Neural progenitor cell (in vitro differentiated cells): ENCODE measurements at regions not wholly inside any gene's neighbourhood (a gene's known extent, or its start where the extent isn't known, plus 50 kb on each side); places are given as distances from the start of the nearest gene placed in this dataset.

ENCODE experiments used
- DNase-seq: peaks from one replicate; pipeline ENCODE4 v3.0.0-alpha.2; 2016; ENCODE audit warnings: low spot score
- H2AFZ ChIP-seq: fragments of 200-600 bp; sonication (generic); replicated peaks from 2 replicates; pipeline ENCODE4 v1.6.1; 2016; ENCODE audit warnings: antibody characterized with exemption
- H3F3A ChIP-seq: fragments of 200-600 bp; sonication (generic); 2 replicates; pipeline ENCODE4 v1.6.1; 2016; ENCODE audit warnings: antibody characterized with exemption, low read depth
- H3K27ac ChIP-seq: fragments of 200-600 bp; sonication (generic); 2 replicates; pipeline ENCODE4 v1.5.1; 2016; ENCODE audit warnings: mild to moderate bottlenecking
- H3K27me3 ChIP-seq: fragments of 200-600 bp; sonication (generic); 2 replicates; pipeline ENCODE4 v1.6.1; 2016; ENCODE audit warnings: mild to moderate bottlenecking, moderate library complexity
- H3K36me3 ChIP-seq: fragments of 200-600 bp; sonication (generic); 2 replicates; pipeline ENCODE4 v1.5.1; 2016
- H3K4me1 ChIP-seq: fragments of 200-600 bp; sonication (generic); 2 replicates; pipeline ENCODE4 v1.6.1; 2016; ENCODE audit warnings: mixed run types
- H3K4me2 ChIP-seq: fragments of 200-600 bp; sonication (generic); 2 replicates; pipeline ENCODE4 v1.6.1; 2016
- H3K4me3 ChIP-seq: fragments of 200-600 bp; sonication (generic); 2 replicates; pipeline ENCODE4 v1.5.1; 2016
- H3K79me2 ChIP-seq: fragments of 200-600 bp; sonication (generic); 2 replicates; pipeline ENCODE4 v1.6.1; 2016; ENCODE audit warnings: low read depth
- H3K9ac ChIP-seq: fragments of 200-600 bp; sonication (generic); 2 replicates; pipeline ENCODE4 v1.6.1; 2016
- H3K9me3 ChIP-seq: fragments of 200-600 bp; sonication (generic); 2 replicates; pipeline ENCODE4 v1.5.1; 2016; ENCODE audit warnings: low read depth
- H4K20me1 ChIP-seq: fragments of 200-600 bp; sonication (generic); 2 replicates; pipeline ENCODE4 v1.6.1; 2016; ENCODE audit warnings: low read depth
- H3K27ac Mint-ChIP-seq: 3 replicates; pipeline ENCODE4 v1.8.0; 2021; ENCODE audit warnings: mixed read lengths
- H3K27me3 Mint-ChIP-seq: 2 replicates; pipeline ENCODE4 v1.8.0; 2022; ENCODE audit warnings: low read depth, mild to moderate bottlenecking, inconsistent platforms, moderate library complexity, mixed read lengths; ENCODE audit not compliant: insufficient read depth
- H3K36me3 Mint-ChIP-seq: 3 replicates; pipeline ENCODE4 v1.8.0; 2021; ENCODE audit warnings: mixed read lengths
- H3K4me1 Mint-ChIP-seq: 3 replicates; pipeline ENCODE4 v1.8.0; 2021; ENCODE audit warnings: mixed read lengths
- H3K4me3 Mint-ChIP-seq: 3 replicates; pipeline ENCODE4 v1.8.0; 2021; ENCODE audit warnings: mild to moderate bottlenecking, moderate library complexity, mixed read lengths
- H3K9me3 Mint-ChIP-seq: 3 replicates; pipeline ENCODE4 v1.8.0; 2020; ENCODE audit warnings: mixed read lengths
- CTCF ChIP-seq: fragments of 200-600 bp; sonication (generic); IDR thresholded peaks from 2 replicates; pipeline ENCODE4 v1.5.1; 2017; ENCODE audit warnings: antibody characterized with exemption, mild to moderate bottlenecking
- EZH2 ChIP-seq: fragments of 200-600 bp; sonication (generic); IDR thresholded peaks from 2 replicates; pipeline ENCODE4 v1.6.1; 2017; ENCODE audit warnings: antibody characterized with exemption, mild to moderate bottlenecking, moderate library complexity
- EZH2phosphoT487 ChIP-seq: fragments of 200-600 bp; sonication (generic); IDR thresholded peaks from 2 replicates; pipeline ENCODE4 v1.6.1; 2017; ENCODE audit warnings: antibody characterized with exemption

GRCh38 chr13:61824168-61824567, 408.5 kb upstream of the PCDH20 start:
- no peak overlapping the region for H3K27ac ChIP-seq
- H3K4me3 ChIP-seq = no peak overlapping the region
- H4K20me1 ChIP-seq = no peaks in the 10 kb centered on the region
- Mint-ChIP-seq H3K4me3 (no peak overlapping the region), H3K27ac (no peak overlapping the region), H3K4me1 (no peaks in the 10 kb centered on the region), H3K36me3 (no peaks in the 10 kb centered on the region), H3K9me3 (no peaks in the 10 kb centered on the region), H3K27me3 (no peaks in the 10 kb centered on the region)
- no peak overlapping the region for H2AFZ ChIP-seq
- no peak for DNase-seq
- H3K9me3 ChIP-seq = no peaks in the 10 kb centered on the region
- no peak overlapping the region for H3K9ac ChIP-seq
- no peak overlapping the region for H3K4me2 ChIP-seq
- no peaks in the 10 kb centered on the region for H3F3A ChIP-seq
- H3K27me3 ChIP-seq = no peaks in the 10 kb centered on the region
- H3K4me1 ChIP-seq = no peaks in the 10 kb centered on the region
- no peaks in the 10 kb centered on the region for H3K36me3 ChIP-seq
- TF ChIP-seq EZH2phosphoT487 (no peak), EZH2 (no peak), CTCF (no peak)
- no peaks in the 10 kb centered on the region for H3K79me2 ChIP-seq

GRCh38 chr13:61812286-61812685, 396.6 kb upstream of the PCDH20 start:
- Histone ChIP-seq H3K79me2 (no peaks in the 10 kb centered on the region), H3K9me3 (no peaks in the 10 kb centered on the region), H3K27me3 (no peaks in the 10 kb centered on the region), H3K9ac (no peak overlapping the region), H2AFZ (no peak overlapping the region), H3K4me2 (no peak overlapping the region), H3K27ac (no peak overlapping the region), H3K36me3 (no peaks in the 10 kb centered on the region), H3K4me3 (no peak overlapping the region), H3F3A (no peaks in the 10 kb centered on the region), H3K4me1 (no peaks in the 10 kb centered on the region), H4K20me1 (no peaks in the 10 kb centered on the region)
- TF ChIP-seq EZH2phosphoT487 = no peak
- TF ChIP-seq EZH2 = no peak
- no peak for TF ChIP-seq CTCF
- H3K9me3 Mint-ChIP-seq = no peaks in the 10 kb centered on the region
- no peaks in the 10 kb centered on the region for H3K4me1 Mint-ChIP-seq
- no peaks in the 10 kb centered on the region for H3K27me3 Mint-ChIP-seq
- H3K4me3 Mint-ChIP-seq = no peak overlapping the region
- H3K36me3 Mint-ChIP-seq = no peaks in the 10 kb centered on the region
- H3K27ac Mint-ChIP-seq = no peak overlapping the region
- no peak for DNase-seq

- Histone ChIP-seq H3K27me3 (no peaks in the 10 kb centered on the region), H3K4me1 (no peaks in the 10 kb centered on the region), H3K36me3 (no peaks in the 10 kb centered on the region), H2AFZ (no peak overlapping the region), H3K27ac (no peak overlapping the region), H3K4me3 (no peak overlapping the region), H3K4me2 (no peak overlapping the region), H3F3A (no peaks in the 10 kb centered on the region), H3K79me2 (no peaks in the 10 kb centered on the region), H3K9ac (no peak overlapping the region), H4K20me1 (no peaks in the 10 kb centered on the region), H3K9me3 (no peaks in the 10 kb centered on the region)
- TF ChIP-seq CTCF (no peak), EZH2phosphoT487 (no peak), EZH2 (no peak)
- Mint-ChIP-seq H3K27ac (no peak overlapping the region), H3K27me3 (no peaks in the 10 kb centered on the region), H3K4me3 (no peak overlapping the region), H3K9me3 (peaks cover 5% of the 10 kb centered on the region), H3K36me3 (no peaks in the 10 kb centered on the region), H3K4me1 (no peaks in the 10 kb centered on the region)
- DNase-seq = no peak
Observed at GRCh38 chr13:61810065-61810464, 394.4 kb upstream of the PCDH20 start.

GRCh38 chr13:61797397-61797796, 381.7 kb upstream of the PCDH20 start:
- H3K27ac ChIP-seq = no peak overlapping the region
- Mint-ChIP-seq H3K4me3 (no peak overlapping the region), H3K36me3 (no peaks in the 10 kb centered on the region), H3K27ac (no peak overlapping the region), H3K4me1 (no peaks in the 10 kb centered on the region), H3K27me3 (no peaks in the 10 kb centered on the region), H3K9me3 (no peaks in the 10 kb centered on the region)
- TF ChIP-seq EZH2 (no peak), EZH2phosphoT487 (no peak)
- H3K4me2 ChIP-seq = no peak overlapping the region
- no peaks in the 10 kb centered on the region for H3K27me3 ChIP-seq
- no peak overlapping the region for H3K4me3 ChIP-seq
- H3K9me3 ChIP-seq = no peaks in the 10 kb centered on the region
- H2AFZ ChIP-seq = no peak overlapping the region
- H3K4me1 ChIP-seq = no peaks in the 10 kb centered on the region
- H3K36me3 ChIP-seq = no peaks in the 10 kb centered on the region
- DNase-seq = no peak
- no peak overlapping the region for H3K9ac ChIP-seq
- no peaks in the 10 kb centered on the region for H3F3A ChIP-seq
- no peaks in the 10 kb centered on the region for H4K20me1 ChIP-seq
- H3K79me2 ChIP-seq = no peaks in the 10 kb centered on the region
